Caco-2 (cell line): ENCODE measurements at regions not wholly inside any gene's neighbourhood (a gene's known extent, or its start where the extent isn't known, plus 50 kb on each side); places are given as distances from the start of the nearest gene placed in this dataset.

Experiments
- BruUV-seq: library from RNA; stranded (reverse); fragments of 400-500 nt; replicated peaks from 2 replicates; lab custom pipeline; 2021; lab: Mats Ljungman, UMichigan
- CTCF ChIA-PET: fragments of 300-600 bp; sonication (Branson Sonifier 250); formaldehyde crosslinking; loops from one replicate; lab custom pipeline; 2022; ENCODE audit warnings: antibody characterized with exemption; lab: Charles Lee
- POLR2A ChIA-PET: fragments of 300-600 bp; sonication (Branson Sonifier 250); formaldehyde crosslinking; loops from one replicate; lab custom pipeline; 2022; ENCODE audit warnings: antibody characterized with exemption; lab: Charles Lee
- DNase-seq, 2 experiments: peaks; one replicate each; pipeline versions ENCODE4 v3.0.0 to v3.0.0-alpha.2; 2020 to 2022
- H3K27me3 ChIP-seq: replicated peaks from 2 replicates; pipeline ENCODE4 v1.6.0; 2011; ENCODE audit warnings: low read length; ENCODE audit not compliant: control insufficient read depth, insufficient read depth
- H3K36me3 ChIP-seq: 2 replicates; pipeline ENCODE4 v1.5.1; 2011; ENCODE audit warnings: low read length; ENCODE audit not compliant: control insufficient read depth, insufficient read depth
- H3K4me1 ChIP-seq: fragments of 250-450 bp; sonication (Bioruptor Pico); 2 replicates; pipeline ENCODE4 v1.5.1; 2020; ENCODE audit warnings: mild to moderate bottlenecking
- H3K4me3 ChIP-seq: 2 replicates; pipeline ENCODE4 v1.5.1; 2011; ENCODE audit warnings: low read depth, mild to moderate bottlenecking, control low read depth, low read length
- H3K9me3 ChIP-seq: fragments of 250-450 bp; sonication (Bioruptor Pico); 2 replicates; pipeline ENCODE4 v1.5.1; 2020; ENCODE audit warnings: mild to moderate bottlenecking, moderate library complexity
- H3K27ac Mint-ChIP-seq: one replicate; pipeline ENCODE4 v1.8.0; 2022; ENCODE audit warnings: mixed read lengths; ENCODE audit not compliant: unreplicated experiment
- H3K27me3 Mint-ChIP-seq: one replicate; pipeline ENCODE4 v1.8.0; 2022; ENCODE audit warnings: mixed read lengths; ENCODE audit not compliant: insufficient read depth, unreplicated experiment
- H3K36me3 Mint-ChIP-seq: one replicate; pipeline ENCODE4 v1.8.0; 2022; ENCODE audit warnings: mild to moderate bottlenecking, mixed read lengths; ENCODE audit not compliant: insufficient read depth, unreplicated experiment
- H3K4me1 Mint-ChIP-seq: one replicate; pipeline ENCODE4 v1.8.0; 2022; ENCODE audit warnings: low read depth, mixed read lengths; ENCODE audit not compliant: unreplicated experiment
- H3K4me3 Mint-ChIP-seq: one replicate; pipeline ENCODE4 v1.8.0; 2022; ENCODE audit warnings: mild to moderate bottlenecking, moderate library complexity, mixed read lengths; ENCODE audit not compliant: unreplicated experiment
- H3K9me3 Mint-ChIP-seq: one replicate; pipeline ENCODE4 v1.8.0; 2022; ENCODE audit warnings: mixed read lengths; ENCODE audit not compliant: unreplicated experiment
- intact Hi-C: fragments of 100-400 bp; cut with micrococcal nuclease; formaldehyde crosslinking; loops from one replicate; pipeline ENCODE4 v1.10.0; 2022; ENCODE audit not compliant: unreplicated experiment
- TF ChIP-seq, protein P1 (sequence below), 2 experiments: fragments of 200-600 bp in 1 of 2; IDR thresholded peaks; 1 replicate in 1 of 2; 2 replicates in 1 of 2; pipeline versions ENCODE4 v1.5.1 to v1.8.0; 2011 to 2022; ENCODE audit warnings: antibody characterized with exemption in 1 of 2, control low read depth in 1 of 2, inconsistent platforms in 1 of 2, low read depth in 1 of 2, low read length in 1 of 2, mild to moderate bottlenecking in 1 of 2, moderate library complexity in 1 of 2; ENCODE audit not compliant: insufficient read depth in 1 of 2, severe bottlenecking in 1 of 2, unreplicated experiment in 1 of 2

DNA sequence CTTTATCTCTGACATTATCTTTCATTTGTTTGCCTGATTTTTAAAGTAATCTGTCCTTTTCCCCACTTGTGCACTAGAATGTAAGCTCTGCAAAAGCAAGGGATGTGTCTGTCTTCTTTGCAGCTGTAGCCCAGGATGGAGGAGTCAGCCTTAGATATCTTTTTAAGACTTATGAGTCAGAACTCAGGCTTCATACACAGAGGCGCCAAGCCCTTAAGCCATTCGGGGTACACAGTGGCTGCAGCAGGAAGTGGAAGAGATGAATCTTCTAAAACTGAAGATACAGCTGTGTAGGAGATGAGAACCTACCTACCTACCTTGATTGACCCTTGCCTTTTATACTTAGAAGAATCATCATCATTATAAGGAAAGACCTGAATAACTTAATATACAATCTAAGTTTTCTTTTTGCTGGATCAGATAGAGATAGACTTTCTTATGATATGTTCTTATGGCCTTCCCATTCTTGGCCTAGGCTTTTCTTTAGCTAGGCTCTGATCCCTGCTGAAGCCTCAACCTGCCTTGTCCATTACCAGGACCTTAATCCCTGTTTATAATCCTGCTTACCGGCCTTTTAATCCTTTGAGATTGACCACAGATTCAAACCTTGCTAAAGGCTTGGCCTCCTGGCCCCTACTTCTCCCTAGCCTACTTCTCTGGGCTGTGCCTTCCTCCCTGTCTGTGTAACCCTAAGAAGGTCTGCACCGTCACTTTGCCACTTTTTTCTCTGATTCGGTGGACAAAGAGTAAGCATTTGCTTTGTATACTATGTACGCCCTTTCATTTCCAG is 304.5 kb downstream of the PRL start:
- Mint-ChIP-seq H3K4me1 (peaks cover 8% of the 10 kb centered on the region), H3K36me3 (no peaks in the 10 kb centered on the region), H3K4me3 (no peak overlapping the region), H3K27ac (no peak overlapping the region), H3K27me3 (no peaks in the 10 kb centered on the region), H3K9me3 (peaks cover 9% of the 10 kb centered on the region)
- H3K9me3 ChIP-seq: no peaks in the 10 kb centered on the region
- TF ChIP-seq, protein P1, sequence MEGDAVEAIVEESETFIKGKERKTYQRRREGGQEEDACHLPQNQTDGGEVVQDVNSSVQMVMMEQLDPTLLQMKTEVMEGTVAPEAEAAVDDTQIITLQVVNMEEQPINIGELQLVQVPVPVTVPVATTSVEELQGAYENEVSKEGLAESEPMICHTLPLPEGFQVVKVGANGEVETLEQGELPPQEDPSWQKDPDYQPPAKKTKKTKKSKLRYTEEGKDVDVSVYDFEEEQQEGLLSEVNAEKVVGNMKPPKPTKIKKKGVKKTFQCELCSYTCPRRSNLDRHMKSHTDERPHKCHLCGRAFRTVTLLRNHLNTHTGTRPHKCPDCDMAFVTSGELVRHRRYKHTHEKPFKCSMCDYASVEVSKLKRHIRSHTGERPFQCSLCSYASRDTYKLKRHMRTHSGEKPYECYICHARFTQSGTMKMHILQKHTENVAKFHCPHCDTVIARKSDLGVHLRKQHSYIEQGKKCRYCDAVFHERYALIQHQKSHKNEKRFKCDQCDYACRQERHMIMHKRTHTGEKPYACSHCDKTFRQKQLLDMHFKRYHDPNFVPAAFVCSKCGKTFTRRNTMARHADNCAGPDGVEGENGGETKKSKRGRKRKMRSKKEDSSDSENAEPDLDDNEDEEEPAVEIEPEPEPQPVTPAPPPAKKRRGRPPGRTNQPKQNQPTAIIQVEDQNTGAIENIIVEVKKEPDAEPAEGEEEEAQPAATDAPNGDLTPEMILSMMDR (IDR thresholded peaks at IDR 0.05; ENCODE audit: insufficient read depth in 1 of 2, low read depth in 1 of 2, low read length in 1 of 2, severe bottlenecking in 1 of 2, unreplicated experiment in 1 of 2): no peak
- no peaks in the 10 kb centered on the region for H3K27me3 ChIP-seq
- no peak for DNase-seq
- no TSS peak for BruUV-seq
- H3K4me1 ChIP-seq: no peaks in the 10 kb centered on the region
- H3K36me3 ChIP-seq: no peaks in the 10 kb centered on the region
- POLR2A ChIA-PET: no interaction called here
- CTCF ChIA-PET: no interaction called here
- intact Hi-C loops: no loop called here
- no peak overlapping the region for H3K4me3 ChIP-seq

GRCh38 chr6:21993841-21994240 is 303.0 kb downstream of the PRL start:
- no peak overlapping the region for H3K4me3 ChIP-seq
- no peaks in the 10 kb centered on the region for H3K4me1 ChIP-seq
- H3K4me3 Mint-ChIP-seq: no peak overlapping the region
- POLR2A ChIA-PET: interaction anchor here (0.6 kb wide), 1 partner anchor 156 kb away, joined by 3 read pairs; no protein-coding TSS in a partner anchor
- H3K27me3 Mint-ChIP-seq: no peaks in the 10 kb centered on the region
- peaks cover 9% of the 10 kb centered on the region for H3K9me3 Mint-ChIP-seq
- BruUV-seq: no TSS peak
- H3K9me3 ChIP-seq: no peaks in the 10 kb centered on the region
- no peaks in the 10 kb centered on the region for H3K36me3 ChIP-seq
- intact Hi-C loops: no loop called here
- peaks cover 6% of the 10 kb centered on the region for H3K4me1 Mint-ChIP-seq
- CTCF ChIA-PET: no interaction called here
- H3K36me3 Mint-ChIP-seq: no peaks in the 10 kb centered on the region
- DNase-seq: no peak
- TF ChIP-seq, protein P1 (IDR thresholded peaks at IDR 0.05; ENCODE audit: insufficient read depth in 1 of 2, low read depth in 1 of 2, low read length in 1 of 2, severe bottlenecking in 1 of 2, unreplicated experiment in 1 of 2): no peak
- H3K27ac Mint-ChIP-seq: no peak overlapping the region
- H3K27me3 ChIP-seq: no peaks in the 10 kb centered on the region

DNA sequence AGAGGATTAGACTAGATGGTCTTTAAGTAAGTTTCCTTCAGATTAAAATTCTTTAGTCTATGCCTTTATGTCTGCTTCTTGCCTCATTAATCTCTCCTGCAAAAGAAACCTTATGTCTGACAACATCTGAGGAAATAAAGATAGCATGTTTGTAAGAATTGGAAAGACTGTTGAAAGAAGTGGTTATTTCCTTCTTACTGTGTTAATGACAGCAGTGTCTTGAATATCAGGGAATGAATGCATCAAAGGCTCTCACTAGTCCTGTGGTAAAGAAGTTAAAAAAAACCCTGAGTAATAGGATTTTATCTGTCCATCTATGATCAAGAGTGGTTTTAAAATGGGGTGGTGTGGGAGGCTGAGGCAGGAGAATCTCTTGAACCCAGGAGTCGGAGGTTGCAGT is 302.0 kb downstream of the PRL start:
- peaks cover 9% of the 10 kb centered on the region for H3K9me3 Mint-ChIP-seq
- BruUV-seq: no TSS peak
- ChIA-PET POLR2A (no interaction called here), CTCF (no interaction called here)
- intact Hi-C loops: no loop called here
- H3K4me3 Mint-ChIP-seq: no peak overlapping the region
- peaks cover 6% of the 10 kb centered on the region for H3K4me1 Mint-ChIP-seq
- TF ChIP-seq, protein P1 (IDR thresholded peaks at IDR 0.05; ENCODE audit: insufficient read depth in 1 of 2, low read depth in 1 of 2, low read length in 1 of 2, severe bottlenecking in 1 of 2, unreplicated experiment in 1 of 2): no peak
- Histone ChIP-seq H3K9me3 (no peaks in the 10 kb centered on the region), H3K4me3 (no peak overlapping the region), H3K36me3 (no peaks in the 10 kb centered on the region), H3K27me3 (no peaks in the 10 kb centered on the region), H3K4me1 (no peaks in the 10 kb centered on the region)
- H3K27ac Mint-ChIP-seq: no peak overlapping the region
- DNase-seq: no peak
- no peaks in the 10 kb centered on the region for H3K36me3 Mint-ChIP-seq
- H3K27me3 Mint-ChIP-seq: no peaks in the 10 kb centered on the region
